DND-41 (cell line): ENCODE measurements at regions not wholly inside any gene's neighbourhood (a gene's known extent, or its start where the extent isn't known, plus 50 kb on each side); places are given as distances from the start of the nearest gene placed in this dataset.

Experiments used
- ATAC-seq: fragments of 200-7000 bp; cut with Tn5 transposase; 3 replicates; pipeline ENCODE4 v1.9.1; 2021; ENCODE audit warnings: low read depth; ENCODE audit not compliant: insufficient read depth
- DNase-seq: peaks from one replicate; pipeline ENCODE4 v3.0.0-alpha.2; 2020
- H2AFZ ChIP-seq: 2 replicates; pipeline ENCODE4 v1.6.0; 2012; ENCODE audit warnings: low read depth, low read length
- H3K27ac ChIP-seq: 2 replicates; pipeline ENCODE4 v1.5.1; 2012; ENCODE audit warnings: low read length, inconsistent platforms
- H3K27me3 ChIP-seq: fragments of 200-600 bp; sonication (generic); 2 replicates; pipeline ENCODE4 v1.6.0; 2012; ENCODE audit warnings: low read length, mild to moderate bottlenecking, inconsistent platforms; ENCODE audit not compliant: insufficient read depth, poor library complexity
- H3K36me3 ChIP-seq: 2 replicates; pipeline ENCODE4 v1.5.1; 2012; ENCODE audit warnings: low read length, inconsistent platforms; ENCODE audit not compliant: insufficient read depth
- H3K4me1 ChIP-seq: 2 replicates; pipeline ENCODE4 v1.5.1; 2012; ENCODE audit warnings: mild to moderate bottlenecking, low read length; ENCODE audit not compliant: insufficient read depth
- H3K4me2 ChIP-seq: 2 replicates; pipeline ENCODE4 v1.6.0; 2012; ENCODE audit warnings: mild to moderate bottlenecking, moderate library complexity, low read length, inconsistent platforms; ENCODE audit not compliant: insufficient read depth
- H3K4me3 ChIP-seq, 2 experiments: fragments of 200-600 bp in 1 of 2; shearing (Covaris generic) in 1 of 2; 2 replicates each; pipeline ENCODE4 v1.5.1; 2012 to 2016; ENCODE audit warnings: inconsistent platforms in 2 of 2, low read length in 2 of 2, mild to moderate bottlenecking in 2 of 2, low read depth in 1 of 2, moderate library complexity in 1 of 2
- H3K79me2 ChIP-seq: 2 replicates; pipeline ENCODE4 v1.6.0; 2012; ENCODE audit warnings: low read length, inconsistent platforms; ENCODE audit not compliant: insufficient read depth
- H3K9ac ChIP-seq: 2 replicates; pipeline ENCODE4 v1.6.0; 2012; ENCODE audit warnings: low read depth, mild to moderate bottlenecking, inconsistent platforms, low read length, moderate library complexity
- H3K9me3 ChIP-seq: 2 replicates; pipeline ENCODE4 v1.5.1; 2012; ENCODE audit warnings: low read length, moderate library complexity, mild to moderate bottlenecking, inconsistent platforms; ENCODE audit not compliant: insufficient read depth, severe bottlenecking
- H4K20me1 ChIP-seq: 2 replicates; pipeline ENCODE4 v1.6.0; 2012; ENCODE audit warnings: low read length; ENCODE audit not compliant: insufficient read depth
- CTCF ChIP-seq: IDR thresholded peaks from 2 replicates; pipeline ENCODE4 v1.5.1; 2012; ENCODE audit warnings: borderline replicate concordance, low read length, moderate library complexity, mild to moderate bottlenecking; ENCODE audit not compliant: poor library complexity, severe bottlenecking; ENCODE audit errors: extremely low read depth
- EZH2 ChIP-seq: IDR thresholded peaks from 3 replicates; pipeline ENCODE4 v1.6.1; 2012; ENCODE audit warnings: borderline replicate concordance, low read depth, mild to moderate bottlenecking, moderate library complexity, low read length, inconsistent platforms; ENCODE audit not compliant: severe bottlenecking

- H4K20me1 ChIP-seq: no peaks in the 10 kb centered on the region
- H3K27me3 ChIP-seq: no peaks in the 10 kb centered on the region
- TF ChIP-seq CTCF (no peak), EZH2 (no peak)
- no peak overlapping the region for H3K4me3 ChIP-seq
- ATAC-seq: no peak
- H3K4me1 ChIP-seq: no peaks in the 10 kb centered on the region
- H3K9me3 ChIP-seq: no peaks in the 10 kb centered on the region
- H2AFZ ChIP-seq: no peak overlapping the region
- H3K79me2 ChIP-seq: no peaks in the 10 kb centered on the region
- H3K36me3 ChIP-seq: no peaks in the 10 kb centered on the region
- DNase-seq: no peak
- H3K27ac ChIP-seq: no peak overlapping the region
- H3K4me2 ChIP-seq: no peak overlapping the region
- H3K9ac ChIP-seq: no peak overlapping the region
These were observed 281.7 kb upstream of the ESRRG start for GRCh38 chr1:217004776-217005436.

GRCh38 chr1:217003355-217003754 is 280.1 kb upstream of the ESRRG start:
- no peak for ATAC-seq
- no peaks in the 10 kb centered on the region for H4K20me1 ChIP-seq
- H3K79me2 ChIP-seq: no peaks in the 10 kb centered on the region
- no peak overlapping the region for H3K9ac ChIP-seq
- H3K9me3 ChIP-seq: peaks cover 2% of the 10 kb centered on the region
- no peak for DNase-seq
- no peak overlapping the region for H3K4me3 ChIP-seq
- no peak overlapping the region for H3K4me2 ChIP-seq
- H2AFZ ChIP-seq: no peak overlapping the region
- no peak for TF ChIP-seq EZH2
- TF ChIP-seq CTCF: no peak
- H3K27me3 ChIP-seq: no peaks in the 10 kb centered on the region
- H3K4me1 ChIP-seq: no peaks in the 10 kb centered on the region
- no peaks in the 10 kb centered on the region for H3K36me3 ChIP-seq
- H3K27ac ChIP-seq: no peak overlapping the region

GRCh38 chr1:216997831-216998230 is 274.6 kb upstream of the ESRRG start:
- Histone ChIP-seq H3K9me3 (peaks cover 2% of the 10 kb centered on the region), H3K4me1 (no peaks in the 10 kb centered on the region), H3K36me3 (no peaks in the 10 kb centered on the region), H3K9ac (no peak overlapping the region), H3K4me3 (no peak overlapping the region), H3K27me3 (no peaks in the 10 kb centered on the region), H4K20me1 (no peaks in the 10 kb centered on the region), H2AFZ (no peak overlapping the region), H3K4me2 (no peak overlapping the region), H3K79me2 (no peaks in the 10 kb centered on the region), H3K27ac (no peak overlapping the region)
- ATAC-seq (no peak), DNase-seq (no peak)
- no peak for TF ChIP-seq EZH2
- TF ChIP-seq CTCF: no peak
